Left ventricle myocardium inferior (tissue), 1 donor: ENCODE measurements at regions not wholly inside any gene's neighbourhood (a gene's known extent, or its start where the extent isn't known, plus 50 kb on each side); places are given as distances from the start of the nearest gene placed in this dataset.

Experiments used
- DNase-seq: peaks from one replicate; pipeline ENCODE4 v3.0.0-alpha.2; 2020
- H3K27ac ChIP-seq: fragments of 200-600 bp; replicated peaks from 2 replicates; pipeline ENCODE4 v1.8.0; 2021
- H3K27me3 ChIP-seq: fragments of 200-600 bp; 2 replicates; pipeline ENCODE4 v1.8.0; 2021; ENCODE audit warnings: low read depth
- H3K36me3 ChIP-seq: fragments of 200-600 bp; 2 replicates; pipeline ENCODE4 v1.8.0; 2021
- H3K4me1 ChIP-seq: fragments of 200-600 bp; 2 replicates; pipeline ENCODE4 v1.8.0; 2021
- H3K4me3 ChIP-seq: fragments of 200-600 bp; 2 replicates; pipeline ENCODE4 v1.8.0; 2021; ENCODE audit warnings: mild to moderate bottlenecking, moderate library complexity
- H3K9me3 ChIP-seq: fragments of 200-600 bp; replicated peaks from 2 replicates; pipeline ENCODE4 v1.8.0; 2021
- CTCF ChIP-seq: fragments of 200-600 bp; IDR thresholded peaks from 2 replicates; pipeline ENCODE4 v1.8.0; 2021; ENCODE audit warnings: antibody characterized with exemption, mild to moderate bottlenecking, borderline replicate concordance
- intact Hi-C: fragments of 100-400 bp; cut with micrococcal nuclease; formaldehyde crosslinking; loops from one replicate; pipeline ENCODE4 v1.11.0; 2022
- donor health status: DM: no; HTN: yes; CAD: no; lungs with severe emphysema.

GRCh38 chr1:217921126-217921904 is 290.2 kb downstream of the SPATA17 start:
- TF ChIP-seq CTCF: no peak
- H3K9me3 ChIP-seq: no peaks in the 10 kb centered on the region
- DNase-seq: no peak

GRCh38 chr1:217924924-217925323 is 293.8 kb downstream of the SPATA17 start:
- no peak for DNase-seq
- Histone ChIP-seq H3K36me3 (no peaks in the 10 kb centered on the region), H3K4me1 (peaks cover 5% of the 10 kb centered on the region), H3K4me3 (peak overlapping the region; percentile 43), H3K9me3 (no peaks in the 10 kb centered on the region), H3K27me3 (peaks cover 64% of the 10 kb centered on the region), H3K27ac (no peak overlapping the region)
- no peak for TF ChIP-seq CTCF
- intact Hi-C loops: no loop called here

More at GRCh38 chr1:217921126-217921904, 290.2 kb downstream of the SPATA17 start:
- no peak overlapping the region for H3K27ac ChIP-seq
- intact Hi-C loops: no loop called here
- H3K4me1 ChIP-seq: peaks cover 5% of the 10 kb centered on the region
- H3K4me3 ChIP-seq: no peak overlapping the region
- H3K36me3 ChIP-seq: no peaks in the 10 kb centered on the region
- H3K27me3 ChIP-seq: peaks cover 72% of the 10 kb centered on the region

GRCh38 chr1:217929213-217929885 is 298.2 kb downstream of the SPATA17 start:
- no peak for DNase-seq
- peaks cover 26% of the 10 kb centered on the region for H3K27me3 ChIP-seq
- intact Hi-C loops: no loop called here
- H3K36me3 ChIP-seq: no peaks in the 10 kb centered on the region
- peaks cover 5% of the 10 kb centered on the region for H3K4me1 ChIP-seq
- H3K27ac ChIP-seq: no peak overlapping the region
- H3K9me3 ChIP-seq: no peaks in the 10 kb centered on the region
- H3K4me3 ChIP-seq: no peak overlapping the region
- TF ChIP-seq CTCF: no peak

- intact Hi-C loops: no loop called here
- H3K4me1 ChIP-seq: no peaks in the 10 kb centered on the region
- no peak overlapping the region for H3K27ac ChIP-seq
- no peak for TF ChIP-seq CTCF
- H3K36me3 ChIP-seq: no peaks in the 10 kb centered on the region
- no peak overlapping the region for H3K4me3 ChIP-seq
- no peaks in the 10 kb centered on the region for H3K9me3 ChIP-seq
- H3K27me3 ChIP-seq: peaks cover 4% of the 10 kb centered on the region
- no peak for DNase-seq
Observed at GRCh38 chr1:217943361-217943760, 312.2 kb downstream of the SPATA17 start.

- intact Hi-C loops: no loop called here
- TF ChIP-seq CTCF: no peak
- H3K27ac ChIP-seq: no peak overlapping the region
- DNase-seq: no peak
- no peaks in the 10 kb centered on the region for H3K36me3 ChIP-seq
- peaks cover 4% of the 10 kb centered on the region for H3K27me3 ChIP-seq
- H3K9me3 ChIP-seq: no peaks in the 10 kb centered on the region
- no peaks in the 10 kb centered on the region for H3K4me1 ChIP-seq
- no peak overlapping the region for H3K4me3 ChIP-seq
Observed at GRCh38 chr1:217944550-217944949, 313.4 kb downstream of the SPATA17 start.
